ENCODE measurements at regions not wholly inside any gene's neighbourhood (a gene's known extent, or its start where the extent isn't known, plus 50 kb on each side); places are given as distances from the start of the nearest gene placed in this dataset.

DNA sequence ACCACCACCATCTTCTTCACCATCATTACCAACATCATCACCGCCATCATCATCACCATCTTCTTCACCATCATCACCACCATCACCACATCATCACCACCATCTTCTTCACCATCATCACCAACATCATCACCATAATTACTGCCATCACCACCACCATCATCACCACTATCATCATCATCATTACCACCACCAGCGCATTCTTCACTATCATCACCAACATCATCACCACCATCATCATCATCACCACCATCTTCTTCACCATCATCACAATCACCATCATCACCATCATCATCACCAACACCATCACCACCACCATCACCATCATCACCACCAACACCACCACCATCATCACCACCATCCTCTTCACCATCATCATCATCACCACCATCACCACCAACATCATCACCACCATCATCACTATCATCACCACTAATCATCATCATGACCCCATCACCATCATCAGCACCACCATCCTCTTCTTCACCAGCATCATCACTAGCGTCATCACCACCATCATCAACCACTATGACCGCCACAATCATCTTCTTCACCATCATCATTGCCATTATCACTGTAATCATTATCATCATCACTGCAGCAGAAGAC is 303.8 kb downstream of the CTTN start:
- no peak for TF ChIP-seq FOXM1 (IDR thresholded peaks at IDR 0.05; ENCODE audit: borderline replicate concordance)
- TF ChIP-seq ARNT (IDR thresholded peaks at IDR 0.05): no peak
- TF ChIP-seq, protein P1, sequence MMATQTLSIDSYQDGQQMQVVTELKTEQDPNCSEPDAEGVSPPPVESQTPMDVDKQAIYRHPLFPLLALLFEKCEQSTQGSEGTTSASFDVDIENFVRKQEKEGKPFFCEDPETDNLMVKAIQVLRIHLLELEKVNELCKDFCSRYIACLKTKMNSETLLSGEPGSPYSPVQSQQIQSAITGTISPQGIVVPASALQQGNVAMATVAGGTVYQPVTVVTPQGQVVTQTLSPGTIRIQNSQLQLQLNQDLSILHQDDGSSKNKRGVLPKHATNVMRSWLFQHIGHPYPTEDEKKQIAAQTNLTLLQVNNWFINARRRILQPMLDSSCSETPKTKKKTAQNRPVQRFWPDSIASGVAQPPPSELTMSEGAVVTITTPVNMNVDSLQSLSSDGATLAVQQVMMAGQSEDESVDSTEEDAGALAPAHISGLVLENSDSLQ (IDR thresholded peaks at IDR 0.05): no peak
- TF ChIP-seq BHLHE40 (IDR thresholded peaks at IDR 0.05; ENCODE audit: borderline replicate concordance): no peak
- TF ChIP-seq FOXK2 (IDR thresholded peaks at IDR 0.05): no peak
- no peak for TF ChIP-seq LEF1 (IDR thresholded peaks at IDR 0.05; ENCODE audit: borderline replicate concordance)

All from HEK293T (cell line).